ENCODE measurements at regions not wholly inside any gene's neighbourhood (a gene's known extent, or its start where the extent isn't known, plus 50 kb on each side); places are given as distances from the start of the nearest gene placed in this dataset.

- no peak for DNase-seq
Measured at GRCh38 chr2:145136702-145137101, 616.8 kb upstream of the ZEB2 start.

- no peak for DNase-seq
Measured at GRCh38 chr2:145126146-145126545, 606.2 kb upstream of the ZEB2 start.

- no peak for DNase-seq
Measured at GRCh38 chr2:145124085-145124484, 604.2 kb upstream of the ZEB2 start.

GRCh38 chr2:145123606-145124005 lies 603.7 kb upstream of the ZEB2 start:
- no peak for DNase-seq

GRCh38 chr2:145119225-145119624 lies 599.3 kb upstream of the ZEB2 start:
- DNase-seq, result no peak

GRCh38 chr2:145116834-145117725 lies 597.2 kb upstream of the ZEB2 start:
- DNase-seq, result no peak

GRCh38 chr2:145116056-145116455 lies 596.1 kb upstream of the ZEB2 start:
- DNase-seq, result no peak

GRCh38 chr2:145114726-145115125 lies 594.8 kb upstream of the ZEB2 start:
- no peak for DNase-seq

- DNase-seq, result no peak
Measured at GRCh38 chr2:145112467-145112866, 592.5 kb upstream of the ZEB2 start.

GRCh38 chr2:145110668-145111356 lies 590.9 kb upstream of the ZEB2 start:
- DNase-seq, result no peak

GRCh38 chr2:145108959-145109710 lies 589.2 kb upstream of the ZEB2 start:
- no peak for DNase-seq

GRCh38 chr2:145108361-145108778 lies 588.5 kb upstream of the ZEB2 start:
- no peak for DNase-seq

GRCh38 chr2:145106293-145106692 lies 586.4 kb upstream of the ZEB2 start:
- DNase-seq, result no peak

GRCh38 chr2:145102706-145103105 lies 582.8 kb upstream of the ZEB2 start:
- no peak for DNase-seq

- no peak for DNase-seq
Measured at GRCh38 chr2:145100301-145100700, 580.4 kb upstream of the ZEB2 start.

- no peak for DNase-seq
Measured at GRCh38 chr2:145096582-145096981, 576.7 kb upstream of the ZEB2 start.

GRCh38 chr2:145095641-145096435 lies 575.9 kb upstream of the ZEB2 start:
- no peak for DNase-seq

- no peak for DNase-seq
Measured at GRCh38 chr2:145094370-145094769, 574.5 kb upstream of the ZEB2 start.

GRCh38 chr2:145091967-145092366 lies 572.0 kb upstream of the ZEB2 start:
- DNase-seq, result no peak

- DNase-seq, result no peak
Measured at GRCh38 chr2:145090841-145091761, 571.2 kb upstream of the ZEB2 start.

GRCh38 chr2:145088756-145089155 lies 568.8 kb upstream of the ZEB2 start:
- no peak for DNase-seq

- no peak for DNase-seq
Measured at GRCh38 chr2:145086910-145087309, 567.0 kb upstream of the ZEB2 start.
